DND-41 (cell line): ENCODE measurements at regions not wholly inside any gene's neighbourhood (a gene's known extent, or its start where the extent isn't known, plus 50 kb on each side); places are given as distances from the start of the nearest gene placed in this dataset.

Experiments
- ATAC-seq: fragments of 200-7000 bp; cut with Tn5 transposase; 3 replicates; pipeline ENCODE4 v1.9.1; 2021; ENCODE audit warnings: low read depth; ENCODE audit not compliant: insufficient read depth
- DNase-seq: peaks from one replicate; pipeline ENCODE4 v3.0.0-alpha.2; 2020
- H2AFZ ChIP-seq: 2 replicates; pipeline ENCODE4 v1.6.0; 2012; ENCODE audit warnings: low read depth, low read length
- H3K27ac ChIP-seq: 2 replicates; pipeline ENCODE4 v1.5.1; 2012; ENCODE audit warnings: low read length, inconsistent platforms
- H3K27me3 ChIP-seq: fragments of 200-600 bp; sonication (generic); 2 replicates; pipeline ENCODE4 v1.6.0; 2012; ENCODE audit warnings: low read length, mild to moderate bottlenecking, inconsistent platforms; ENCODE audit not compliant: insufficient read depth, poor library complexity
- H3K36me3 ChIP-seq: 2 replicates; pipeline ENCODE4 v1.5.1; 2012; ENCODE audit warnings: low read length, inconsistent platforms; ENCODE audit not compliant: insufficient read depth
- H3K4me1 ChIP-seq: 2 replicates; pipeline ENCODE4 v1.5.1; 2012; ENCODE audit warnings: mild to moderate bottlenecking, low read length; ENCODE audit not compliant: insufficient read depth
- H3K4me2 ChIP-seq: 2 replicates; pipeline ENCODE4 v1.6.0; 2012; ENCODE audit warnings: mild to moderate bottlenecking, moderate library complexity, low read length, inconsistent platforms; ENCODE audit not compliant: insufficient read depth
- H3K4me3 ChIP-seq, 2 experiments: fragments of 200-600 bp in 1 of 2; shearing (Covaris generic) in 1 of 2; 2 replicates each; pipeline ENCODE4 v1.5.1; 2012 to 2016; ENCODE audit warnings: inconsistent platforms in 2 of 2, low read length in 2 of 2, mild to moderate bottlenecking in 2 of 2, low read depth in 1 of 2, moderate library complexity in 1 of 2
- H3K79me2 ChIP-seq: 2 replicates; pipeline ENCODE4 v1.6.0; 2012; ENCODE audit warnings: low read length, inconsistent platforms; ENCODE audit not compliant: insufficient read depth
- H3K9ac ChIP-seq: 2 replicates; pipeline ENCODE4 v1.6.0; 2012; ENCODE audit warnings: low read depth, mild to moderate bottlenecking, inconsistent platforms, low read length, moderate library complexity
- H3K9me3 ChIP-seq: 2 replicates; pipeline ENCODE4 v1.5.1; 2012; ENCODE audit warnings: low read length, moderate library complexity, mild to moderate bottlenecking, inconsistent platforms; ENCODE audit not compliant: insufficient read depth, severe bottlenecking
- H4K20me1 ChIP-seq: 2 replicates; pipeline ENCODE4 v1.6.0; 2012; ENCODE audit warnings: low read length; ENCODE audit not compliant: insufficient read depth
- EZH2 ChIP-seq: IDR thresholded peaks from 3 replicates; pipeline ENCODE4 v1.6.1; 2012; ENCODE audit warnings: borderline replicate concordance, low read depth, mild to moderate bottlenecking, moderate library complexity, low read length, inconsistent platforms; ENCODE audit not compliant: severe bottlenecking
- TF ChIP-seq, protein P1 (sequence below): IDR thresholded peaks from 2 replicates; pipeline ENCODE4 v1.5.1; 2012; ENCODE audit warnings: borderline replicate concordance, low read length, moderate library complexity, mild to moderate bottlenecking; ENCODE audit not compliant: poor library complexity, severe bottlenecking; ENCODE audit errors: extremely low read depth

DNA sequence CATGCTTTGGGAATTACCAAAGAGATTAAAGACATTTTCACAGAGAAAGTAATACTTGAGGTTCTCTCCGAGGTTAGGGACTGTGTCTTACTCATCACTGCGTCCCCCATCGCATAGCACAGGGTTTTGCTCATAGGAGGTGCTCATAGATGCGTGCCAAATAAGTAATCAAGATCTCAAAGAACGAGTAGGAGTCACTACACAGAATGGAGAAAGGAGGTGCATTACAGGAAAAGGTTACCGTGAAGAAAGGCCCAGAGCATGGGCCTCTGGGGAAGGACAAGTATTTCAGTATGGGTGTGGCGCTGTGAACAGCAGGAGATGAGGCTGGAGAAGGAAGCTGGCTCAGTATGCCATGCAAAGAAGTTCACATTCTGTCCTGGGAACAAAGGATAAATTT is 182.4 kb downstream of the ACTL7B start:
- Histone ChIP-seq H3K4me2 (no peak overlapping the region), H3K27me3 (no peaks in the 10 kb centered on the region), H3K27ac (no peak overlapping the region), H4K20me1 (no peaks in the 10 kb centered on the region), H2AFZ (no peak overlapping the region), H3K4me3 (no peak overlapping the region), H3K9ac (no peak overlapping the region), H3K9me3 (no peaks in the 10 kb centered on the region), H3K36me3 (no peaks in the 10 kb centered on the region), H3K4me1 (no peaks in the 10 kb centered on the region), H3K79me2 (no peaks in the 10 kb centered on the region)
- no peak for DNase-seq
- TF ChIP-seq EZH2, result no peak
- TF ChIP-seq, protein P1, sequence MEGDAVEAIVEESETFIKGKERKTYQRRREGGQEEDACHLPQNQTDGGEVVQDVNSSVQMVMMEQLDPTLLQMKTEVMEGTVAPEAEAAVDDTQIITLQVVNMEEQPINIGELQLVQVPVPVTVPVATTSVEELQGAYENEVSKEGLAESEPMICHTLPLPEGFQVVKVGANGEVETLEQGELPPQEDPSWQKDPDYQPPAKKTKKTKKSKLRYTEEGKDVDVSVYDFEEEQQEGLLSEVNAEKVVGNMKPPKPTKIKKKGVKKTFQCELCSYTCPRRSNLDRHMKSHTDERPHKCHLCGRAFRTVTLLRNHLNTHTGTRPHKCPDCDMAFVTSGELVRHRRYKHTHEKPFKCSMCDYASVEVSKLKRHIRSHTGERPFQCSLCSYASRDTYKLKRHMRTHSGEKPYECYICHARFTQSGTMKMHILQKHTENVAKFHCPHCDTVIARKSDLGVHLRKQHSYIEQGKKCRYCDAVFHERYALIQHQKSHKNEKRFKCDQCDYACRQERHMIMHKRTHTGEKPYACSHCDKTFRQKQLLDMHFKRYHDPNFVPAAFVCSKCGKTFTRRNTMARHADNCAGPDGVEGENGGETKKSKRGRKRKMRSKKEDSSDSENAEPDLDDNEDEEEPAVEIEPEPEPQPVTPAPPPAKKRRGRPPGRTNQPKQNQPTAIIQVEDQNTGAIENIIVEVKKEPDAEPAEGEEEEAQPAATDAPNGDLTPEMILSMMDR, result no peak
- no peak for ATAC-seq

DNA sequence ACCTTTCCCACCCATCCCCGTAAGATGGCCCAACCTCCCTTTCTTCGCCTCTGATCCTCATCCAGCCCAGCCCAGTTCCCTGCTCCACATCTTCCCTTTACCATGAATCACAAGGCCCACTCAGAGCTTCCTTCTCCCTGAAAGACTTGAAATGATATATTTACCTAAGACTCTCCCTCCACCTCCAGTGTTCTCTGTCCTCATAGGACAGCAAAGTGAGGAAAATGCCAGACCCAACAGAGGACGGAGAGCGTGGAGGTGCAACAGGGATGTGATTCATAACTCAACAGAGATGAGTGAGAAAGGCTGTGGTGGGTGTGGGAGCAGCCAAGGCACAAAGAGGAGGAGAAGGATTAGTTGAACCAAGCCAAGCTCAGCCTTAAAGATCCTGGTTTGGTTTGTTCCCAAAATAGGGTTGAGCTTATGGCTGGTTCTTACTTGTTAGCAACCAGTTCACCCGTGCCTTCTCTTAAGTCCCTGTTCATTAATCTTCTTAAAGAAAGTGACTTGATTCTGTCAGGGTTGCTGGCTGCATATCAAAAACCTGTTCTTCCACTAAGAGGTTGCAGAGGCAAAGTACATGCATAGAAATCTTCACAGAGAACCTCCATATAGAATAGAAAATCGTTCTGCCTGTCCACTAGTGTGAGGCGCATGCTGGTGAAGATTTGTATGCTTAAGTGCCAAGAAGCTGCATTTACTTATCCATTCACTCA is 183.2 kb downstream of the ACTL7B start:
- ATAC-seq (no peak), DNase-seq (no peak)
- no peaks in the 10 kb centered on the region for H4K20me1 ChIP-seq

DNA sequence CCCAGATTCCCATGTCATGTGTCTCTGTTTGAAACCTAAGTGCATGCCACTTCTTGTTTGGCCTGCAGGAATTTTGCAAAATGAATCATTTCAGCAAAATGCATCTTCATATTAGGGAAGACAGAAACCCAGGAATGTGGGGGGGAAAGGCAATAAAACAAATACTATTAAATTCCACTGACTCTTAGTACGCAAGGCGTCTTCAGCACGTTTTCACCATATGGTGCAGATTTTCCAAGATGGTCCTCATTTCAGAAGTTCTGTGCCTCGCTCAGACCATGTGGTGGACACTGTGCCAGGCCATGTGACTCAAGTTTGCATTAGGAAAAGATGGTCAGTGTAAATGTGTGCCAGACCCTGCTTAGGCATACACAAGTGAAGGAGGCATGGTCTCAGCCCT is 184.0 kb downstream of the ACTL7B start:
- Histone ChIP-seq H3K4me1 (no peaks in the 10 kb centered on the region), H4K20me1 (no peaks in the 10 kb centered on the region), H3K9ac (no peak overlapping the region), H2AFZ (no peak overlapping the region), H3K9me3 (no peaks in the 10 kb centered on the region), H3K79me2 (no peaks in the 10 kb centered on the region), H3K27me3 (no peaks in the 10 kb centered on the region), H3K27ac (no peak overlapping the region), H3K4me3 (no peak overlapping the region), H3K36me3 (no peaks in the 10 kb centered on the region), H3K4me2 (no peak overlapping the region)
- no peak for TF ChIP-seq EZH2
- TF ChIP-seq, protein P1, result no peak
- ATAC-seq (no peak), DNase-seq (no peak)

More for the DNA sequence above, 183.2 kb downstream of the ACTL7B start:
- no peak overlapping the region for H3K4me2 ChIP-seq
- H3K4me1 ChIP-seq, result no peaks in the 10 kb centered on the region
- H2AFZ ChIP-seq, result no peak overlapping the region
- no peaks in the 10 kb centered on the region for H3K27me3 ChIP-seq
- H3K79me2 ChIP-seq, result no peaks in the 10 kb centered on the region
- no peaks in the 10 kb centered on the region for H3K36me3 ChIP-seq
- H3K9ac ChIP-seq, result no peak overlapping the region
- no peak overlapping the region for H3K4me3 ChIP-seq
- H3K9me3 ChIP-seq, result no peaks in the 10 kb centered on the region
- no peak for TF ChIP-seq EZH2
- TF ChIP-seq, protein P1, result no peak
- no peak overlapping the region for H3K27ac ChIP-seq

DNA sequence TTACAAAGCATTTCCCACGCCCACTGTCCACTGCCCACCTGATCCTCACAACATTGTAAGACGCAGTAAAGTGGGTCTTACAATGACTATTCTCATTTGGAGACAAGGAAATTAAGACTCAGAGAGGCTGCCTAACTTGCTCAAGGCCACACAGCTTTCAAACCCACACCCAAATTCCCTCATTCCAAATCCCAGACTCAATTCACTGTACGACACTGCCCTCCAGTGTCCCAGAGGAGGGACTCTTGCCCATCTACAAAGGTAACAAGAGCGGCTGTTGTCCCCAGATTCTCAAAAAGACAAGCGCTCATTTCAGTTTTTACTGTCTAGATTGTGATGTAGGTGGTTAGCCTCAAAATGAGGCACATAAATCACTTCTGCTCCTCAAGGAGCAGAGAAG is 184.6 kb downstream of the ACTL7B start:
- Histone ChIP-seq H3K4me2 (no peak overlapping the region), H3K79me2 (no peaks in the 10 kb centered on the region), H3K4me3 (no peak overlapping the region), H3K4me1 (no peaks in the 10 kb centered on the region), H3K36me3 (no peaks in the 10 kb centered on the region), H2AFZ (no peak overlapping the region), H3K27ac (no peak overlapping the region), H3K27me3 (no peaks in the 10 kb centered on the region), H3K9ac (no peak overlapping the region), H4K20me1 (no peaks in the 10 kb centered on the region), H3K9me3 (no peaks in the 10 kb centered on the region)
- TF ChIP-seq, protein P1, result peak; percentile 17
- no peak for TF ChIP-seq EZH2
- DNase-seq (no peak), ATAC-seq (no peak)
